ENCODE measurements at regions not wholly inside any gene's neighbourhood (a gene's known extent, or its start where the extent isn't known, plus 50 kb on each side); places are given as distances from the start of the nearest gene placed in this dataset.

DNA sequence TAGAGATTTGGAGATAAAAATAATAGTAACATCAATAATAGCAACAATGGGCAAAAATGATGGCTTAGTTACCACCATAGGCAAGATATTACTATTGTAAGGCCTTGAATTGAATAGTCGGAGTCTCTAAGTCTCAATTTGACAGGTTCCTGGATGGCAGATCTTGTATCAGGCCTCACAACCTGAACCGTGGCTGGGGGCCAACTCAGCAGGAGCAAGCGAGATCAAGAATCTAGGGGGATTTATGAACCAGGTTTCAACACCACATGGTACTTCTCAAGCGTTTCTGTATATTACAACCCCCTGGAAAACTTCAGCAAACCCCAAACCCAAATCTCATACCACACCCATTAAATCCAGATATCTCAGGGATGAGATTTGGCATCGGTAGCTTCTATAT lies 573.8 kb downstream of the LIG4 start:
- TF ChIP-seq, protein P1, sequence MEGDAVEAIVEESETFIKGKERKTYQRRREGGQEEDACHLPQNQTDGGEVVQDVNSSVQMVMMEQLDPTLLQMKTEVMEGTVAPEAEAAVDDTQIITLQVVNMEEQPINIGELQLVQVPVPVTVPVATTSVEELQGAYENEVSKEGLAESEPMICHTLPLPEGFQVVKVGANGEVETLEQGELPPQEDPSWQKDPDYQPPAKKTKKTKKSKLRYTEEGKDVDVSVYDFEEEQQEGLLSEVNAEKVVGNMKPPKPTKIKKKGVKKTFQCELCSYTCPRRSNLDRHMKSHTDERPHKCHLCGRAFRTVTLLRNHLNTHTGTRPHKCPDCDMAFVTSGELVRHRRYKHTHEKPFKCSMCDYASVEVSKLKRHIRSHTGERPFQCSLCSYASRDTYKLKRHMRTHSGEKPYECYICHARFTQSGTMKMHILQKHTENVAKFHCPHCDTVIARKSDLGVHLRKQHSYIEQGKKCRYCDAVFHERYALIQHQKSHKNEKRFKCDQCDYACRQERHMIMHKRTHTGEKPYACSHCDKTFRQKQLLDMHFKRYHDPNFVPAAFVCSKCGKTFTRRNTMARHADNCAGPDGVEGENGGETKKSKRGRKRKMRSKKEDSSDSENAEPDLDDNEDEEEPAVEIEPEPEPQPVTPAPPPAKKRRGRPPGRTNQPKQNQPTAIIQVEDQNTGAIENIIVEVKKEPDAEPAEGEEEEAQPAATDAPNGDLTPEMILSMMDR (IDR thresholded peaks at IDR 0.05): no peak
- no peak for TF ChIP-seq POLR2AphosphoS5 (IDR thresholded peaks at IDR 0.05)
